ENCODE measurements at regions not wholly inside any gene's neighbourhood (a gene's known extent, or its start where the extent isn't known, plus 50 kb on each side); places are given as distances from the start of the nearest gene placed in this dataset.
A peak's percentile ranks its signal among the peaks of the same experiment; 100 is the strongest.
"Not testable (repeated sequence)": the region's sequence is repeated elsewhere in the genome, so short reads cannot be mapped to it uniquely, and the experiment has no call there.

GRCh38 chr5:1617236-1617755 is 93.5 kb upstream of the LPCAT1 start:
- intact Hi-C loops (cut with micrococcal nuclease; ENCODE audit: unreplicated experiment); H3K9ac ChIP-seq (ENCODE audit: insufficient read depth, low read depth, low read length); FAIRE-seq; H3K36me3 ChIP-seq (replicated peaks in 1 of 2; ENCODE audit: control insufficient read depth in 1 of 2, insufficient read depth in 2 of 2, low read length in 2 of 2); H3K4me1 ChIP-seq (ENCODE audit: insufficient read depth, low read length); H2AFZ ChIP-seq (ENCODE audit: low read length); H3K4me2 ChIP-seq (ENCODE audit: low read depth, low read length); H4K20me1 ChIP-seq (ENCODE audit: insufficient read depth, low read length); CTCF ChIA-PET (ENCODE audit: low intra/inter-chr PET ratio, low total read pairs); H3K27ac ChIP-seq (ENCODE audit: extremely low read length, insufficient read depth, low read length); H3K27me3 ChIP-seq (ENCODE audit: control insufficient read depth in 1 of 2, insufficient read depth in 2 of 2, low read length in 2 of 2); BruUV-seq (replicated peaks); H3K79me2 ChIP-seq (ENCODE audit: insufficient read depth, low read length); in situ Hi-C loops (cut with HindIII; ENCODE audit: extremely low pct_ligation_motif_present, low pct_unique_long_range_greater_than_20kb); H3K4me3 ChIP-seq (replicated peaks in 1 of 3; ENCODE audit: insufficient read depth in 1 of 3, low read depth in 2 of 3, low read length in 3 of 3); DNase-seq (ENCODE audit: low spot score); ATAC-seq; H3K9me3 ChIP-seq (ENCODE audit: low read length): not testable (repeated sequence)
- POLR2A ChIA-PET = interaction anchor here (0.9 kb wide), 1 partner anchor 17 kb away, joined by 4 read pairs; no protein-coding TSS in a partner anchor
- WGBS (ENCODE audit: low lambda C conversion rate) = 97% methylated on average over 12 of the region's 16 CpGs

GRCh38 chr5:1613515-1613914 is 89.8 kb upstream of the LPCAT1 start:
- CTCF ChIA-PET (ENCODE audit: low intra/inter-chr PET ratio, low total read pairs); DNase-seq (ENCODE audit: low spot score); H2AFZ ChIP-seq (ENCODE audit: low read length); intact Hi-C loops (cut with micrococcal nuclease; ENCODE audit: unreplicated experiment); H3K9ac ChIP-seq (ENCODE audit: insufficient read depth, low read depth, low read length); H3K79me2 ChIP-seq (ENCODE audit: insufficient read depth, low read length); H4K20me1 ChIP-seq (ENCODE audit: insufficient read depth, low read length); FAIRE-seq; POLR2A ChIA-PET; H3K27me3 ChIP-seq (ENCODE audit: control insufficient read depth in 1 of 2, insufficient read depth in 2 of 2, low read length in 2 of 2); H3K4me3 ChIP-seq (replicated peaks in 1 of 3; ENCODE audit: insufficient read depth in 1 of 3, low read depth in 2 of 3, low read length in 3 of 3); H3K4me1 ChIP-seq (ENCODE audit: insufficient read depth, low read length); H3K4me2 ChIP-seq (ENCODE audit: low read depth, low read length); ATAC-seq; in situ Hi-C loops (cut with HindIII; ENCODE audit: extremely low pct_ligation_motif_present, low pct_unique_long_range_greater_than_20kb); H3K9me3 ChIP-seq (ENCODE audit: low read length); H3K27ac ChIP-seq (ENCODE audit: extremely low read length, insufficient read depth, low read length); BruUV-seq (replicated peaks); H3K36me3 ChIP-seq (replicated peaks in 1 of 2; ENCODE audit: control insufficient read depth in 1 of 2, insufficient read depth in 2 of 2, low read length in 2 of 2): not testable (repeated sequence)
- WGBS (ENCODE audit: low lambda C conversion rate) = 98% methylated on average over 13 of the region's 13 CpGs

- H3K9me3 ChIP-seq (ENCODE audit: low read length); H3K4me2 ChIP-seq (ENCODE audit: low read depth, low read length); FAIRE-seq; H3K27me3 ChIP-seq (ENCODE audit: control insufficient read depth in 1 of 2, insufficient read depth in 2 of 2, low read length in 2 of 2); H3K36me3 ChIP-seq (replicated peaks in 1 of 2; ENCODE audit: control insufficient read depth in 1 of 2, insufficient read depth in 2 of 2, low read length in 2 of 2); intact Hi-C loops (cut with micrococcal nuclease; ENCODE audit: unreplicated experiment); in situ Hi-C loops (cut with HindIII; ENCODE audit: extremely low pct_ligation_motif_present, low pct_unique_long_range_greater_than_20kb); H3K79me2 ChIP-seq (ENCODE audit: insufficient read depth, low read length); H3K27ac ChIP-seq (ENCODE audit: extremely low read length, insufficient read depth, low read length); POLR2A ChIA-PET; CTCF ChIA-PET (ENCODE audit: low intra/inter-chr PET ratio, low total read pairs); H3K9ac ChIP-seq (ENCODE audit: insufficient read depth, low read depth, low read length); H2AFZ ChIP-seq (ENCODE audit: low read length); ATAC-seq; H3K4me3 ChIP-seq (replicated peaks in 1 of 3; ENCODE audit: insufficient read depth in 1 of 3, low read depth in 2 of 3, low read length in 3 of 3); H4K20me1 ChIP-seq (ENCODE audit: insufficient read depth, low read length); H3K4me1 ChIP-seq (ENCODE audit: insufficient read depth, low read length); DNase-seq (ENCODE audit: low spot score): not testable (repeated sequence)
- WGBS (ENCODE audit: low lambda C conversion rate) = 95% methylated on average over 16 of the region's 16 CpGs
- BruUV-seq (replicated peaks) = TSS peak; percentile 39
These were observed 86.8 kb upstream of the LPCAT1 start for GRCh38 chr5:1610526-1610925.

DNA sequence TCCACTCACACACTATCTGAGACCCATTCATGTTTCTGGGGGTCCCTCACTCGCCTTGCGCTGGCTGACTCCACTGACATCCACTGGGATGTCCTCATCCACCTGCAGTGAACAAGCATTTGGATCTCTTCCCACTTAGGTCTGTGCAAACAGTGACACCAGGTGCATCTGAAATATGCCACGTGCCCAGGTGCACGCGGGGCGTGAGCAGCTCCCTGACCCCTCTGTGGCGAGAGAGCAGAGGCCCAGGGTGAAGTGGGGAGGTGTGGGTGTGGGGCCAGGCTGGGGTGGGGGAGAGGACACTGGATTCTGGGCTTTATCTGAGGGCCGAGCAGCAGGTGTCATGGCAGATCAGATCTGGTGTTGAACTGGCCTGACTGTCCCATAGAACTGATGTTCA is 85.4 kb upstream of the LPCAT1 start:
- H4K20me1 ChIP-seq (ENCODE audit: insufficient read depth, low read length); H2AFZ ChIP-seq (ENCODE audit: low read length); BruUV-seq (replicated peaks); CTCF ChIA-PET (ENCODE audit: low intra/inter-chr PET ratio, low total read pairs); in situ Hi-C loops (cut with HindIII; ENCODE audit: extremely low pct_ligation_motif_present, low pct_unique_long_range_greater_than_20kb); H3K4me1 ChIP-seq (ENCODE audit: insufficient read depth, low read length); FAIRE-seq; H3K27ac ChIP-seq (ENCODE audit: extremely low read length, insufficient read depth, low read length); H3K4me3 ChIP-seq (replicated peaks in 1 of 3; ENCODE audit: insufficient read depth in 1 of 3, low read depth in 2 of 3, low read length in 3 of 3); ATAC-seq; intact Hi-C loops (cut with micrococcal nuclease; ENCODE audit: unreplicated experiment); POLR2A ChIA-PET; H3K79me2 ChIP-seq (ENCODE audit: insufficient read depth, low read length); H3K36me3 ChIP-seq (replicated peaks in 1 of 2; ENCODE audit: control insufficient read depth in 1 of 2, insufficient read depth in 2 of 2, low read length in 2 of 2); H3K27me3 ChIP-seq (ENCODE audit: control insufficient read depth in 1 of 2, insufficient read depth in 2 of 2, low read length in 2 of 2); H3K4me2 ChIP-seq (ENCODE audit: low read depth, low read length); H3K9ac ChIP-seq (ENCODE audit: insufficient read depth, low read depth, low read length); DNase-seq (ENCODE audit: low spot score); H3K9me3 ChIP-seq (ENCODE audit: low read length): not testable (repeated sequence)
- WGBS (ENCODE audit: low lambda C conversion rate) = 97% methylated on average over 8 of the region's 8 CpGs

All from HepG2 (cell line).